Thymus (tissue), 11 donors: ENCODE measurements at regions not wholly inside any gene's neighbourhood (a gene's known extent, or its start where the extent isn't known, plus 50 kb on each side); places are given as distances from the start of the nearest gene placed in this dataset.

Experiments used
- DNase-seq, 9 donors: peaks; one replicate each; pipeline ENCODE4 v3.0.0-alpha.2; 2013; ENCODE audit warnings: low spot score in 9 of 9, low read depth in 6 of 9, missing footprints in 1 of 9
- H3K27ac ChIP-seq, 2 donors: one replicate each; pipeline ENCODE4 v1.5.1; 2013; ENCODE audit warnings: control low read depth in 1 of 2, low read depth in 1 of 2, low read length in 1 of 2, mild to moderate bottlenecking in 1 of 2, moderate library complexity in 1 of 2
- H3K27me3 ChIP-seq, 2 donors: one replicate each; pipeline ENCODE4 v1.5.1; 2013; ENCODE audit warnings: low read length in 1 of 2; ENCODE audit not compliant: control insufficient read depth in 2 of 2, insufficient read depth in 1 of 2
- H3K36me3 ChIP-seq, 2 donors: one replicate each; pipeline ENCODE4 v1.5.1; 2013; ENCODE audit warnings: low read length in 1 of 2, mild to moderate bottlenecking in 1 of 2, moderate library complexity in 1 of 2; ENCODE audit not compliant: control insufficient read depth in 2 of 2, insufficient read depth in 2 of 2
- H3K4me1 ChIP-seq, 2 donors: one replicate each; pipeline ENCODE4 v1.5.1; 2013; ENCODE audit warnings: low read length in 2 of 2; ENCODE audit not compliant: control insufficient read depth in 2 of 2, insufficient read depth in 2 of 2
- H3K4me3 ChIP-seq, 2 donors: one replicate each; pipeline ENCODE4 v1.5.1; 2013; ENCODE audit warnings: low read length in 2 of 2, control low read depth in 1 of 2, mild to moderate bottlenecking in 1 of 2
- H3K9me3 ChIP-seq, 2 donors: one replicate each; pipeline ENCODE4 v1.5.1; 2013; ENCODE audit warnings: low read length in 1 of 2, mild to moderate bottlenecking in 1 of 2; ENCODE audit not compliant: control insufficient read depth in 2 of 2, insufficient read depth in 1 of 2
- WGBS: extraction: QIAGEN DNeasy Blood & Tissue Kit; methylation state at CpG from one replicate; pipeline ENCODE4 v1.1.7; 2013; 5-methylcytosine and 5-hydroxymethylcytosine counted together
- donor health status: healthy.

DNA sequence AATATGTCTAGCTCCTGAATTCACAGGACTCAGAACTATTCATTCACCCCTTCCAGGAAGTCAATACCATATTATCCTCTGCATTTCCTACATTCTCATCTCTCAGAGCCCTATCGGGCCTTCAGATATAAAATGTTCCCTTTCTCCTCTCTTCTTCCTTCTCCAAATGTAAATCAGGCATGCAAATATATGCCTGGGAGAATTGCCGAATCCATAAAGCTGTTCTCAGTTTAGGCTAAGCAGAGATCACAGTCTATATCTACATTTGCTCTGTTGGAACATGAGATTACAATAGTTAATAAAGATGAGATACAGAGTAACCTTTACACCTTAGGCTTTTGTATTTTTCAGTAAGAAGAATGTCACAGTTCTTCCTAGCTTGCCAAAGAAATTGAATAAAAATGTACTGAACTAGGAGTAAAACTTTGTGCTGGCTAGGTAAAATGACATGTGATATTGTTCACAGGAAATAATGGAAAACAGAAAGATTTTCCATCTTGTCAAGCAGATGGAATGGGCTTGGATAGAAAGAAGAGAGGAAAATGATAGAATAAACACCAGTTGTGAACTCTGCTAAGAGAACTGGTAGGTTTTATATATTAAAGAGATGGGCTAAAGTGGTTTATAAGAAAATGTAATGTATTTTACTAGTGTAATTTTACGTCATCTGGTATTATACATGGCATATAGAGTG is 161.5 kb downstream of the NRIP1 start:
- DNase-seq: no peak
- Histone ChIP-seq H3K4me3 (no peak overlapping the region), H3K9me3 (no peaks in the 10 kb centered on the region), H3K27ac (no peak overlapping the region), H3K27me3 (no peaks in the 10 kb centered on the region), H3K36me3 (no peaks in the 10 kb centered on the region), H3K4me1 (no peaks in the 10 kb centered on the region)
- 96% methylated on average over 3 of the region's 3 CpGs for WGBS

DNA sequence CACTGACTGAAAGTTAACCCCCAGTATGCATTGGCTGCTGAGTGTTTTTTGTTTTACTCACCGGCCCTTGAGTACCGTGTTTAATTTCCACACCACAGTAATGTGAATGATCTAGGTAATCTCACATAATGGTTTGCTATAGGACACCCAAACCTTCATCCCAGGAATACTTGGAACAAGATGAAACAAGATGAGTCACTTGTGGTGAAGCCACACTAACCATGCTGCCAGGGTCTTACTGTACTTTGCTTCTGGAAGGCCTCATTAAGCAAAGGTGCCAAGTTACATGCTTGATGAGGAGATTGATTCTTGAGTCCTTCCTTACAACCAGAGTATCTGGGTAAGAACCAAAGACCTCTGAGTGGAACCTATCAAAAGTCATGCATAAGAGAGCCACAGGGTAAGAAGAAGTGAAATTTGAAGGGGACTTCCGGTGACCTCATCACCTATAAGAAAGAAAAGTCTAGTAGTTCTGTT is 163.3 kb downstream of the NRIP1 start:
- WGBS: 96% methylated on average over 3 of the region's 3 CpGs
- Histone ChIP-seq H3K36me3 (no peaks in the 10 kb centered on the region), H3K27me3 (no peaks in the 10 kb centered on the region), H3K27ac (no peak overlapping the region), H3K9me3 (no peaks in the 10 kb centered on the region), H3K4me1 (no peaks in the 10 kb centered on the region), H3K4me3 (no peak overlapping the region)
- DNase-seq: no peak

DNA sequence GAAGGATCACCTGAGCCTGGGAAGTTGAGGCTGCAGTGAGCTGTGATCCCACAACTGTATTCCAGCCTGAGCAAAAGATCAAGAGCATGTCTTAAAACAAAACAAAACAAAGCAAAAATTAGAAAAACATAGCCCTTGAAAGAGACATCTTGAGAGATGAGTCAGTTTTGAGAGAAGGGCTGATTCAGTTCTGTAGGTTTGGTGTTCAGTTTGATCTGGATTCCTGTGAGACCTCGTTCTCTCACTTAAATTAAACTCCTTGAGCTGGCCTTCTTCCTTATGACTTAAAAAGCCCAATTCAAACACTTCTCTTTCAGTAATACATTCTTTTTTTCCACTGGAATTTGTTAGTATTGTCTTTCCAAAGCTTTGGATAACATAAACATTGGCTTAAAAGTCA is 164.2 kb downstream of the NRIP1 start:
- WGBS: 97% methylated on average over 1 of the region's 1 CpG
- Histone ChIP-seq H3K36me3 (no peaks in the 10 kb centered on the region), H3K4me1 (no peaks in the 10 kb centered on the region), H3K9me3 (no peaks in the 10 kb centered on the region), H3K27ac (no peak overlapping the region), H3K4me3 (no peak overlapping the region), H3K27me3 (no peaks in the 10 kb centered on the region)
- DNase-seq: no peak

DNA sequence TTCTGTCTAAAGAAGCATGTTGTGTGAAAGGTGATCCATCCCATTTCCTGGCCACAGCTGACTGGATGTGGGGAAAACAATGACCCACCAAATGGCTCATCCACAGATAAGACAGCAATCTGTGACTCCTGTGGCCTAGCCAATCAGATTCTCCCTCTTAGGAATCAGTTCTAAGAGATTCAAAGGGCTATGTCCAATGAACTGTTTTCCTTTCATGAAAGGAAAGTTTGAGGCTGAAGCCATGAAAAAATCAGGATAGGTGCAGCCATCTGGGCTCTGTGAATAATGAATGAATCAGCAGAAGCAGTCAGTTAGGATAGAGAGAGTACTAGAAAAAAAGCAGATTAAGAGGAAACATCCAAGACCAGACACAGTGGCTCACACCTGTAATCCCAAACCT is 164.7 kb downstream of the NRIP1 start:
- Histone ChIP-seq H3K4me3 (no peak overlapping the region), H3K4me1 (no peaks in the 10 kb centered on the region), H3K9me3 (no peaks in the 10 kb centered on the region)

DNA sequence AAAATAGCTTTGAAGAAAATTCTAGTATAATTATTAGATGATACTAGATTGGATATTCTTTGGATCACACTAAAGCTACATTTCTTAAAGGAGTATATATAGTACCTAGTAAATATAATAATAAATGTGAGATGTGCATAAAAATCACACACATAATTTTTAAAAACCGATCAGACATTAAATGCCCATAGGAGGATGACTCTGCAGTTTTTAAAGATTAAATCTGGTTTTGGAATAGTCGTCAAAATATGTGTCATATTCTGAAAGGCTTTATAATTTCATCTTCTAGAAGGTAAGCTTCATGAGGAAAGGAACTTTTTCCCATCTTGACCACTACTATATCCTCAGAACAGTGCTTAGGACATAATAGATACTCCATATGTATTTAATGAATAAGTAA is 169.0 kb downstream of the NRIP1 start:
- Histone ChIP-seq H3K4me1 (no peaks in the 10 kb centered on the region), H3K27me3 (no peaks in the 10 kb centered on the region)
- WGBS: 90% methylated on average over 2 of the region's 2 CpGs

More for the DNA sequence above, 164.7 kb downstream of the NRIP1 start:
- no peak for DNase-seq
- Histone ChIP-seq H3K27ac (no peak overlapping the region), H3K36me3 (no peaks in the 10 kb centered on the region), H3K27me3 (no peaks in the 10 kb centered on the region)

DNA sequence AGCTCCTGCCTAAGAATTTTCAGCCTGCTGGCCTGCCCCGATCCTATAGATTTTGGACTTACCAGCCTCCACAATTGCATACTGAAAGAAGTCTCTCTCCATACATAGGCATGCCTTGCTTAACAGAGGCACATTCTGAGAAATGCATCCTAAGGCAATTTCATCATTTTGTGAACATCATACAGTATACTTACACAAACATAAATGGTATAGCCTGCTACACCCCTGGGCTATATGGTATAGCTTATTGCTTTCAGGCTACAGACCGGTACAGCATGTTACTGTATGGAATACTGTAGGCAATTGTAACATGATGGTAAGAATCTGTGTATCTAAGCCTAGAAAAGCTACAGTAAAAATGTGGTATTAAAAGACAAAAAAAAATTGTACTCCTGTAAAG is 174.7 kb downstream of the NRIP1 start:
- Histone ChIP-seq H3K9me3 (no peaks in the 10 kb centered on the region), H3K36me3 (no peaks in the 10 kb centered on the region), H3K4me1 (peaks cover 0 to 2% of the 10 kb centered on the region in 2 donors), H3K4me3 (no peak overlapping the region), H3K27me3 (no peaks in the 10 kb centered on the region), H3K27ac (no peak overlapping the region)
- no peak for DNase-seq
- WGBS: 99% methylated on average over 2 of the region's 2 CpGs

More for the DNA sequence above, 169.0 kb downstream of the NRIP1 start:
- no peak overlapping the region for H3K4me3 ChIP-seq
- no peaks in the 10 kb centered on the region for H3K9me3 ChIP-seq
- no peak overlapping the region for H3K27ac ChIP-seq
- H3K36me3 ChIP-seq: no peaks in the 10 kb centered on the region
- no peak for DNase-seq

DNA sequence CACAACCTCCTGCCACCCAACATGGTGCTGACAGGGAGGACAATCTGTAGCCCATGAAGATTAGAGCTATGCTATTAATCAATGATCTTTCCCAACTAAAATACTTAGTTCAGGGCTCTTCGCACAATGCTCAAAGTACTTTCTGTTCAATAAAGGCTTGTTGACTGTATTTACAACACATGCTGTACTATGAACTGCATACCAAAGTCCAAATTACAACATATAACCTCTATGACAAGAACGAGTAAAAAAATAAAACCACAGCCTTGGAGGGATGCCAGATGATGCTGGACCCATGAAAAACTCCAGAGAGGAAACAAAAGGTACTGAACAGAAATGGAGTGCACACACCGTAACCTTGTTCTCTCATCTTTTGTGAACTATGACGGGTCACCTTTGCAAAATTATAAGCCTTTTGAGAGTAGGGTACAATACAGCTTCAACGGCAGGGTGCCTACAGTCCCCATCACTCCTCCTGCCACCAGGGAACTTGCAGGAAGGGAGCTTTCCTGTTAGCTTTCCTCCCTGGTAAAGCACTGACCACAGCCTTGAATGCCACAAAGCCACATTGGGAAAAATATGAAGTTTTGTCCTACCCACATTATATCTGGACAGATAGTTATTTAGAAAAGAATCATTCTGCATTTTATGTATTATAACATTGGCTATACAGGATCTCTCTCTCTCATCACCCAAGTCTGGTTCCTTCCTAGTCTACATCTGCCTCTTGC is 175.6 kb downstream of the NRIP1 start:
- no peaks in the 10 kb centered on the region for H3K27me3 ChIP-seq
- no peak overlapping the region for H3K4me3 ChIP-seq
- WGBS: 44% methylated on average over 5 of the region's 5 CpGs
- H3K4me1 ChIP-seq: peaks cover 0 to 2% of the 10 kb centered on the region in 2 donors
- H3K9me3 ChIP-seq: no peaks in the 10 kb centered on the region
- DNase-seq: no peak
- no peak overlapping the region for H3K27ac ChIP-seq
- no peaks in the 10 kb centered on the region for H3K36me3 ChIP-seq

DNA sequence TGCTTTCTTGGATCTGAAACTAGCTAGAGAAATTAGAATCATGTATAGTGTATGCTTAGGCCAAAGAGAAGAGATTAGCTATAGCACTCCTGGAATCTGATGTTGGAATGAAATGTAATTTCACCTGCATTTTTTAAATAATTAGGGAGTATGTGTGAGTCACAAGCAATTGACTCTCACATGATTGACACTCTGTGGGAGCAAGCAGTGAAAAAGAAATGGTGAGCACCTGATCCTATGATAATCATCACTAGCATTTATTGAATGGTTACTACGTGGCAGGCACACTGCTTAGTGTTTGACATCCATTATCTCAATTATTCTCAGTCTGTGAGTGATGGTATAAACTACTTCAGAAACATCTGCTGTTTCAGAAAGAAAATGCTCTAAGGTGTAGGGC is 176.6 kb downstream of the NRIP1 start:
- H3K36me3 ChIP-seq: no peaks in the 10 kb centered on the region
- H3K27me3 ChIP-seq: no peaks in the 10 kb centered on the region
- no peak overlapping the region for H3K4me3 ChIP-seq
- H3K4me1 ChIP-seq: peaks cover 0 to 2% of the 10 kb centered on the region in 2 donors
- WGBS: 91% methylated on average over 1 of the region's 1 CpG
- H3K27ac ChIP-seq: no peak overlapping the region
- no peaks in the 10 kb centered on the region for H3K9me3 ChIP-seq
- no peak for DNase-seq

DNA sequence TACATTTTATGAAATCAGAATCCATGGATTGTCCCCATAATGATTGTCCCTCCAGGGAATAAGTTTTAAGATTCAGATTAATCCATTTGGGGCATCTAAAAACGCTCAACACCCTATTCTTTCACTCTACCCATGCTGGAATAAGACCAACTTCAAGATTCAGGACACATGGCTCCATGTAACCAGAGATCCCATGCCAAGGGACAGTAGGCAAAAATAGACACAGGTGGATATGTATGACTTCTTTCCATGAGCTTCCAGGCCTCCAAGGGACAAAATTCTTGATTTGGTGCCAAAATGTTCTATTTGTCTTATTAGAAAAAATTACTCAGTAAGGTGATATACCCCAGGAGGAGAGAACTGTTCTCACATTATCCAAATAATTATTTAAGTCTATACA is 178.8 kb downstream of the NRIP1 start:
- DNase-seq: no peak
- H3K4me1 ChIP-seq: peaks cover 0 to 2% of the 10 kb centered on the region in 2 donors
- no peak overlapping the region for H3K4me3 ChIP-seq
- no peaks in the 10 kb centered on the region for H3K27me3 ChIP-seq
- WGBS: 91% methylated on average over 1 of the region's 1 CpG
- no peaks in the 10 kb centered on the region for H3K36me3 ChIP-seq
- no peaks in the 10 kb centered on the region for H3K9me3 ChIP-seq
- no peak overlapping the region for H3K27ac ChIP-seq
